Left renal pelvis (tissue), 4 donors: ENCODE measurements at regions not wholly inside any gene's neighbourhood (a gene's known extent, or its start where the extent isn't known, plus 50 kb on each side); places are given as distances from the start of the nearest gene placed in this dataset.

Source experiments
- DNase-seq, 4 donors: peaks; one replicate each; pipeline ENCODE4 v3.0.0-alpha.2; 2013; ENCODE audit warnings: low read depth in 4 of 4, low spot score in 3 of 4

DNA sequence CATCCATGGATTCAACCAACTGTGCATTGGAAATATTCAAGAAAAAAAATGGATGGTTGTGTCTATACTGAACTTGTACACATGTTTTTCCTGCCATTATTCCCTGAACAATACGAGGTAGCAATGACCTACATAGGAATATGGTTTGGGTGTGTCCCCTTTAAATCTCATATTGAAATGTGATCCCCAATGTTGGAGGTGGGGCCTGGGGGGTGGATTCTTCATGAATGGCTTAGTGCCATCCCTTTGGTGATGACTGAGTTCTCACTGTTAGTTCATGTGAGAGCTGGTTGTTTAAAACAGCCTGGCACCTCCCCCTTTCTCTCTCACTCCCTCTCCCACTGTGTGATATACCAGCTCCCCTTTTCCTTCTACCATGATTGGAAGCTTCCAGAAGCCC is 139.8 kb upstream of the BACH2 start:
- DNase-seq = no peak

DNA sequence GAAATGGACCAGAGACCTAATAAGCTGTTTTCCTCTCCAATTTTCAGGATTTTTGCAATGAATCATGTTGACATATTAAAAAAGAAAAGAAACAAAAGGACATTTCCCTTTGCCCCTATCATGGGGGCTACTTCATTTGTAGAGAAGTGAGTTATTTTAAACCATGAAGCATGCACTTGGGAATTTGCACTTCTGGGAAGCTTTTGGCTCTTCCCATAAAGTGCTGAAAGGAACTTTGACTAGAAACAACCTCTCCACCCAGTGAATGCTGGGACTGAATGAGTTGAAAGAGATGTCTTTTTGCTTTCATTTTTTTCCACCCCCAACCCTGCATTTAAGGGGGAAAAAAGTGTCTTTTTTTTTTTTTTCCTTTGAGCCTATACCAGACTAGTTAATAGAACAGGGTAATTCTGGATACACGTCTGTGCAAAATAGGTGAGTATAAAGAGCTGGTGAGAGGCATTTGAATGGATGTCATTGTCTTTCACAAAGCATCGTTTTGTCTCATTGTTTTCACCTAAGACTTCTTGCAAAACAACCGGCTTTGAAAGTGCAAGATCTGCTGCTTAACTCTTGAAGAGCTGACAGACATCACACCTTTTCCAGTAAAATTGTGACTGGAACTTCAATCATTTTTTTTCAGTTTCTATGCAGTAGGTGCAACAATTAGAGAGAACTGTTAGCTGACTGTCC is 138.7 kb upstream of the BACH2 start:
- no peak for DNase-seq

DNA sequence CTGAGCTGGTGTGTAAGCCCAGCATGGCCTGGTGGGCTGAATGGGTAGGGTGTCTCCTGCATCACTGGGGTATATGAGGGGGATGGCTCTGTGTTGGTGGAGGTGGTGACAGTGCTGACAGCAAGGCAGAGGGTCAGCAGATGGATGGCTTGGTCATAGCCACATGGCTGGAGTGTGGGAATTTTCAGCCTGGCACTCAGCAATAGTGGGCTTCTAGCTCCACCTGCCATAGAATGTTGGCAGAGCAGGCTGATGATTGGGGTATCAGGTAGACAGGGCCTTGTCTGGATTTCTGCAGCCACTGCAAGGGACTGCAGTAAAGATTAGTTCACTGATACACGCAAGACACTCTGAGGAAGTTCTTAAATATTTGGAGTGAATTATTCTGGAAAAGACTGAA is 137.5 kb upstream of the BACH2 start:
- no peak for DNase-seq

DNA sequence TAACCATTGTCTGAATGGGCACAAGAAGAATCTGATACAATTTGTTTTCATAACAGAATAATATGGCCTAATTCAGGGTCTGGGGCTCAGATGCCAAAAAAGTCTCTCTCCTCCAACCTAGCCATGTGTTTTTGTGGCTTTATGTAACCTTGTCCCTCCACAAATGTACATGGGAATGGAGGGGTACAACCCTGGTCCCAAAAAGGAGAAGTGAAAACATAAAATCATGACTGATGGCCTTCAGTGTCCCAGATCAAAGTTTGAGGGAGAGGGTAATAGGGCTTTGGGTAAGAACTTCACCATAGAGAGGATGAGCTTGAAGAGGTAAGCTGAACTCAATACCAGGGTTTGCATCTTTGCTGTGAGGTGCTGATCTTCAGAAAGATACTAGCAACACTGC is 136.3 kb upstream of the BACH2 start:
- no peak for DNase-seq

DNA sequence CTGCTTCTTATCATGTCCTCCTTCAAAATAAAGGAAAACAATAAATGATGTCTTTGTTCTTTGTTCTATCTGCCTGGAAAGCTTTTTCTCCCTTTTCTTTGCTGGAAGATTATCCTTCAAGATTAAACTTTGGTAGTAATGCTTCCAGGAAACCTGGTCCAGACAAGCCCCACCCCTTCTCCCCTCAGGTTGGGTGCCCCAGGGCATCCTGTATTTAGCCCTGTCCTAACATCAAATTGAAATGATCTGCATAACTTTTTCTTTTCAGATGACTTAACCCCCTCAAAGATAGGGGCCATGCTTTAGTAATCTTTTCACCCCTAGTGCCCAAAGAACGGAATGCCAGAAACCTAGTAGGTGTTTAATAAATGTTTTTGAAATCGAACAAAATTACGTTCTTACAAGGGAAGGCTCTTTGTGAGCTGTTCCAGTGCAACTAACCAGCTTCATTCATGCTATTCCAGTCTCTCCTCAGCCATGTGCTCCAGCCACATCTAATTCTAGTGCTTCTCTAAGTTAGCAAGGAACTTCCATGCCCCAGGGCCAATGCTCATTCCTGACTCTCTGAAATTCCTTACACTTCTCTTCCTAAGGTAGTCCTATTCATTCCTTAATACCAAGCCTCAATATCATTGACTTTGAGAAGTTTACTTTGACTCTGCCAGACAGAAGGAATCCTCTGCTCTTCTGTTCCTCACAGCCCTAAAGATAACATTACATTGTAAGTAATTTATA is 135.6 kb upstream of the BACH2 start:
- DNase-seq = no peak

DNA sequence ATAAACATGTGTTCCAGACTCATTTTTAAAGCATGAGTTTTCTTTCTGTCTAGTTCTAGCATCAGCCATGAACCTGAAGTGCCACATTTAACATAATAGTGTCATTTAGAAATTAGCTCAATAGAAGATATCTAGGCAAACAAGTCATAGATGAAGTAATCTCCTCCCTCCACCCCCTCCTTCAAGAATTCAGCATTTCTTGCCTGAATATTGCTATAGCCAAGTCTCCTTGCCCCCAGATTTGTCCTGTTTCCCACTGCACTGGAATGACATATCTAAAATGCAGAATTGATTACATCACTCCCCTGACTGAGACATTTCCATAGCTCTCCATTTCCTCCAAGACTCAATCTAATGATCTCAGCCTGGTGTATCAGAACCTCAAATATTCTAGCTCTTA is 134.9 kb upstream of the BACH2 start:
- DNase-seq = no peak

DNA sequence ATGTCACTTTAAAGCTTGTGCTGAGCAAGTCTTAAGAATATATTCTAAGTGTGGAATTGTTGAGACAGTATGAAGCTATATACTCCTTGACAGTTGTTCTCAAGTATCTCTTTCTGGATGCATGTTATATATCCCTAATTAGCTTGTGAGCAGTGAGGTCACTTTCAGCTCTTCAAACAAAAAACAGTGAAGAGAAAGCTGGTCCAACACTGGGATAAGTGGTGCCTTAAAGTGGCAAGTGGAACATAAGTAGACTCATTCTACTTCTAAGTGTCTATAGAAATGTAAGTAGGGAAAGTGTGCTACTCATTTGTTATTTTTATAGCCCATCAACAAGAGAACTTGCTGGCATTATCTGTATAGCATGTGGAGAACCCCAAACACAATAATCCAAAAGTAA is 133.1 kb upstream of the BACH2 start:
- DNase-seq = no peak

DNA sequence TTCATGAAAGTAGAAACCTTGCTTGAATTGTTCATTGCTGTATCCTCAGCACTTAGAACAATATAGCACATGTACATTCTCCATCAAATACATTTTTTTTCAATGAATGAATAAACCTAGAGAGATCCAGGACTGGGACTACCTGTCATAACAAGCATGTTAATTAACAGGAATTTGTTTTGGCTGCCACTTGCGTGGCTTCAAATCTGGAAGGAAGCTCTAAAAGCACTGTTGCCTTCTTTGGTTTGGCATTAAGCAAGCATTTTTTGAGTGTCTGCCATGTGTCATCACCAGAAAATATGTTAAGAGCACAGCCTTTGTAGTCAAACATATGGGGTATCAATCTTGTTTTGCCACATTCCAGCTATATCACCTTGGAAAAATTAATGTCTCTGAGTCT is 131.9 kb upstream of the BACH2 start:
- no peak for DNase-seq

DNA sequence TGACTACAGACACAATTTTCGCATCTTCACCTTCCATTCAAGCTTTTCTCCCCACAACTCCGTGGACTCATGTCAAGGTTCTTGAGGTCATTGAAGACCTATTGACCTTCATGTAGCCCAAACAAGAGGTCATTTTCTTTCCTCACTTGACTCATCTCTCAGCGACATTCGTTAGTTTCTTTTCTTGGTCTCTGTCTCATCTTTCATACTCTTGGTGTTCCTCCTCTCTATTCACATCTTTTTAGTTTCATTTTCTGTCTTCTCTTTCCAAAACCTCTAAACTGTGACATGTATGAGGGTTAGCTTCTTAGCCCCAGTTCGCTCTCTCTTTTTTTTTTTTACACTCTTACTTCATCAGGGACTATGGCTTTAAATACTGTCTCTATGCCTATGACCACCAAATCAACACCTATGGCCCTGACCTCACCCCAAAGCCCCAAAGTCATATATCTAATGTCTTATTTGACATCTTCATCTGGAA is 128.6 kb upstream of the BACH2 start:
- DNase-seq = no peak

DNA sequence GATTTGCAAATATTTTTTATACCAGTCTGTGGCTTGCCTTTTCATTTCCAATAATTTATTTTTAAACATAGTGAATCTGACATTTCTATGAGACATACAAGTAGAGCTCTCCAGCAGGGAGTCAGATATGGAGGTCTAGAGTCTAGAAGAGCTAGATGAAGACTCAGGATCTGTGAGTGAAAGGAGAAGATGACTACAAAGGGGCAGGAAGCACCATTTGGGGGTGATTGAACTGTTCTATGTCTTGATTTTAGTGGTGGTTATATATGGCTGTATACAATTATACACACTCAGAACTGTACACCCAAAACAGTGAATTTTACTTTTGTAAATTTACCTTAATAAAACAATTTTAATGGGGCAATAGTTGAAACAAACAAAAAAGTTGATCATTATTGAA is 127.9 kb upstream of the BACH2 start:
- DNase-seq = no peak

DNA sequence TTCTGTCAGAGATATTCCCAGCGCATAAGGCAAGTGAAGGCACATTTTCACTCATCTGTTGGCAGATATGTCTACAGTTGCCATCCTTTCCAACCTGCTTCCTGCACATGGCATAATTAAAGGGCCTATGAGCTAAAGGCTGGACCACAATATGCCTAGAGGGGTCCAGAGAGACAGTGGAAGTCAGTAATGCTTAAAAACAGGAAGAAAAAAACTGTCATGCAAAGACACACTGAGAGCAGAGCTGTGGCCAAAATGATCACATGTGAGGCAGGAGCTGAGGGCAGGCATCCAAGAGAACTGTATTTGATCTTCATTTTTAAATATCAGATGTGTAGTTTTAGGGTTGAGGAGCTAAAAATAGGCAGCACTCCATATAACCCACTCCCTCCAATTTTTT is 125.0 kb upstream of the BACH2 start:
- no peak for DNase-seq

DNA sequence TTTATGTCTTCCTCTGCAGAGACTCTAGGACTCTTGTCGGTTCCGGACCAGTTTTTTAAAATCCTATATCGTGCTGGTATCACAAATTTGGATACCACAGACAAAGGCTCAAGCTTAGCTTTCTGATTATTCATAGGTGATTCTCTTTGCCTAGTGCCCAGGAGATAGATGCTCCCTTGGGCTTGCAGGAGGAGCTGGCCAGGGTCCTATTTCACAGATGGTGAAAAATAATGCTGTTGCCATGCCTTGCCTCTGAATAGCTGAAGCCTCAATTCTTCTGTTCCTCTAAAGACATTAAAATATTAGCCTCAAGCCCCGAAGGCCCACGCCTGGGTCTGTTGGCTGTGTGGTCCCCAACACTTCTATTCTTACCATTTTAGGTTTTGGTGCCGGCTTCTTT is 123.9 kb upstream of the BACH2 start:
- DNase-seq = no peak

DNA sequence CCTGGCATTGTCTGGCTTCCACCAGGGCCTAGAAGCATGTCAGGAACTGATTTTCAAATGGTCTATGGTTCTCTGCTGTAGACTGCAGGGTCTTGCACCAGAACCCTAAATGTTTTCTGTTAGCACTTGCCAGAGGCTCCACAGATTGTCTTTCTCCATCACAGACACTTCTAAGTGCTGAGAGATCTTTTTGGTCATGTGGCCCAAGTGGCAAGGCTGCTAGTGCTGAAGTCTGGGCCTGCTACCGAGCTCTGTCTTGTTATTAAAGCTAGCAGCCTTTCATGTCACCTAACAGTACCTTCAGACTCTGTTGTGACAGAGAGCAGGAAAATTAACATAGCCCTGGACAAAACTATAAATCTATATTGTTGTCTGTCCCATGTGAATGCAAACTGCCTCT is 120.7 kb upstream of the BACH2 start:
- no peak for DNase-seq

DNA sequence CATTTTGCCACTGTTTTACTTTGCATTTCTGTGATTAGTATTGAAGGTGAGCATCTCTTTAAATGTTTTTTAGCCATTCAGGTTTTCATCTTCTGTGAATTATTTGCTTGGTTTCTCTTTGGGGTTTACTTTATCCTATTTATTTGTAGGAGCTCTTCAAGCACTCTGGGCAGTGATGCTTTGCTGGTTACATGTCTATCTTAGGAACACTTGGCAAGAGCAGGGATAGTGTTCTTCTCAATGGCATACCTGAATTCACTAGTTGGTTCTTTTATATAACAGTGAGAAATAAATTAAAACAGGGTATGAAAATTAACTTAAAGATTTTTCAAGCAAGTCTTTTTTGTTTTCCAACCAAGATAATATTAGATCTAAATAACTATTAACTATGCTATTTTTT is 119.7 kb upstream of the BACH2 start:
- DNase-seq = no peak

DNA sequence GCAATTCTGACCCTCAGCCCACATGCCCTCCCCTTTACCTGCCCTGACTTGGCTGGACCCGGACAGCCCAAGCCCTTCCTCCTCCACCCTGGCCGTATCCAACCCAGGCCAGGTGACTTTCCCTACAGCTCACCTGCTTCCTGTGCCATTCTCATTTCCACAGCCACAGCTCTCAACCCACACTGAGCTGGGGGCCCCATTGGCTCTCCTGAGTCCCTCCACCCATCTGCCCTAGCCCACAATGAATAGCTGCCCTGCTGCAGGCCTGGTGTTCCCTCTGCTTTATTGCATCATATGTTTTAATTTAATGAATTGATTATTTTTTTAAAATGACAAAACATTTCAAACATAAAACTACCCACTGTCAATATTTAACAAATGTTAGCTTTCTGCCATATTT is 118.5 kb upstream of the BACH2 start:
- DNase-seq = no peak

DNA sequence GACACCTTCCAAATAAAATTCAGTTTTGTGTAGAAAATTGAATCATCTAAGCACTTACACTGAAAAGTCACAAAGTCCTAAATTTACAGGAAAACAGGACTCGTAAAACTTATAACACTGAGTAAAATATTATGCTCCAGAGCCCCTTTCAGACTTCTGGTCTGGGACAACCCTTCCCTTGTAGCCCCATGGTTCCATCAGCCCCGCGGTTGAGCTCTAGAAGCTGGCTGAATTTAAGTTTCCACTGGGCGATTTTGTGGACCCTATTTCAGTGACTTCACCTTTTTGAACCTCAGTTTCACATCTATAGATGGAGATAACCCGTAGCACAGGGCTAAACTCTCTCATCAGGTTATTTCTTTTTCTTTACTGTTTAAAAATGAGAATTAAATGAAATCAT is 117.7 kb upstream of the BACH2 start:
- DNase-seq = no peak

DNA sequence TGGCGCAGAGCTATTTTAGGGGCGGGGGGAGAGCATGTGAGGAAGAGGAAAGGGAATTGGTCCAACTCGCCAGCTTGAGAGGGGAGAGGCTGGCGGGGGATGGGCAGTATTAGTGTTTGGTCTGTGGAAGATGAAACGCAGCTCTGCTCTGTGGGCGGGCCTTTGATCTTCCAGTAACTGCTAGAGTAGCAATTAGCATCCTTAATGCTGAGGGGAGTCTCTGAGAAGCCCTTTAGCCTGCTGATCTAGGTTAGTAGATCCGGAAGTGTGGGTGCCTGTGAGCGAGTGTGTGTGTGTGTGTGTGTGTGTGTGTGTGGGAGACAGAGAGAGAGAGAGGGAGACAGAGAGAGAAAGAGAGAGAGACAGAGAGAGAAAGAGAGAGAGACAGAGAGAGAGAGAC is 117.2 kb upstream of the BACH2 start:
- peak in 3 of 4 donors; percentile 41 to 56 (median 47) for DNase-seq

DNA sequence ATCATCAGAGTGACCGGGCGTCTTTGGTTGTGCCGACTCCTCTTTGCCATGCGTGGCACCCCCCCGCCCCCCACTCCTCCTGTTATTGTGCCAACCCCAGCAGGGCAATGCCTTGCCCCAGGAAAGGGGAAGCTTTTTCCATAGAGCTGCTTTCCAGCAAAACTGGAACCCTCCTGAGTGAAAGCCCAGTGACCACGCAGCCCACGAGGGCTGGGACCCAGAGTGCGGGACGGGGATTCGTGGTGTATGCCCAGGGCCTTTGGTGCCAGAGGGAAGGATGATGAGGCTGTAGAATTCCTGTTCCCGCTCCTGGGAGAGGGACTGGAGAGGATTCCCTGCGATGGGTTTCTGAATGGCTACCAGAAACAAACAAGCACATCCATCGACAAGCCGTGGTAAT is 116.8 kb upstream of the BACH2 start:
- DNase-seq = no peak

DNA sequence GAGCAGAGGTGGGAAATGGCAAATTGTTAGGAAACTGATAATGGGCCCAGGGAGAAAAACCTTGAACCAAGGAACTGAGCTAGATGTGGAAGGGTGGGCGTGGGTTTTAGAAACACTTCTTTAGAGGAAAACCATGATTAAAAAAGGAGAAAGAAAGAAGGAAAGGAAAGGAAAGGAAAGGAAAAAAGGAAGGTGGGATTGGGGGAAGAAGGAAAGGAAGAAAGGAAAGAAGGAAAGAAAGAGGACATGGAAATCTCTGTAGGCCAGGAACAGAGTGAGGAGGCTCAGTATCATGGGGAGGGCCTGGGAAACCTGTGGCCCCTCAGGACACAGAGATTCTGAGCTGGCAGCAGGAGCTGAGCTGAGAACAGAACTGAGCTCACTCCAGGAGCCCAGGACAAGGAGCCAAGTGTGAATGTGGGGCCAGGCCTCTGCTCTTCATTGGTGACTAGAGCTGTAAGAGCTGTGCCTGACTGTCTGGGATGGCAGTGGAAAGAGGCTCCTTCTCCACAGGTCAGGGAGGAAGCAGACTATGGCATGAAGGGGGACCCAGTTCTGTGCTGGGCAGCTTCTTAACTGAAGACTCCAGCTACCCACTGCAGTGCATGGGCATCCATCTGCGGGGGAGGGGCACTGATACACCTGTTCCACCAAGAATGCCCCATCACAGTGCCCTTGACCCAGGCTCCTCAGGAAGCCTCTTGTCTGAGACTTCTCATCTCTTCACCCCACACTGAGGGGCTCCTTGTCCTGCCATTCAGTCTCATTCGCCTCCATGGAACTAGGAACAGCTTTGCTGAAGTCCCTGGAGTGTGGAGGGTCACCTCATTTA is 116.1 kb upstream of the BACH2 start:
- no peak for DNase-seq

DNA sequence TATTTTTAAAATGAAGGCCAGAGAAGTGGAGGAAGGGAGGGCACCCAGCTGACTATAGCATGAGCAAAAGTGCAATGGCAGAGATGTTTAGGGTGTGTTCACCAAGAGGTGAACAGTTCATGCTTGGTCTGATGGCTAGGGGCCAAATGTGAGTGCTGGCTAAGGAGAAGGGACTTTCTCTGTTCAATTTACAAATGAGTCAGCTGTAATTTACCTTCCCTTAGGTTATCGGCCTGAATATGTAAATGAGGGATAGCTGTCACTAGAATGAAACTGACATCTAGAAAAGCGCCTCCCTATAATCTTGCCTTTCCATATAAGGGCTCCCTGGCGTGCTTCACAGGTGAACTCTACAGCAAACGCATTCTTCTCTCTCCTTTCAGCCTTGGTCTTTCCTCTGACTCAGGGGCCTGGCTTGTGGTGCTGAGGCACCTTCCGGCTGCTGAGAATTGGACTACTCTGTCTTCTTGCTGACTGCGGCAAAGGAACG is 114.7 kb upstream of the BACH2 start:
- DNase-seq = no peak

DNA sequence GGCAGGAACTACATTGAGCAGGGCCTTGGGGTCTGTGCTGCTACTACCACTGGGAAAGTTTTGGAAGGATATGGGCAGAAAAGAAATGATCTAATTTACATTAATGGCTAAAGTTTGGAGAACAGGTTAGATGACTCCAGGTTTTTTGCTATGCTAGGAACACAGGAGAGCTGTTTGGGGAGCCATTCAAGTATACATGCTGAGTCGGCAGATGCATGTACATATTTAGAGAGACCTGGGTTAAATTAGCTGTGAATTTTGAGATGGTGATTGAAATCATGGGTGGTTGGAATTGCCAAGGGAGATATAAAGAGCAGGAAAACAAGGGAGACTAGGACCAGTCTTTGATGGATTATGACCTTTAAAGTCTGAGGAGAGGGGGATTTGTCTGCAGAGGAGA is 113.1 kb upstream of the BACH2 start:
- DNase-seq = no peak
